Neural progenitor cell (in vitro differentiated cells): ENCODE measurements at regions not wholly inside any gene's neighbourhood (a gene's known extent, or its start where the extent isn't known, plus 50 kb on each side); places are given as distances from the start of the nearest gene placed in this dataset.

Experiments
- DNase-seq: peaks from one replicate; pipeline ENCODE4 v3.0.0-alpha.2; 2016; ENCODE audit warnings: low spot score
- H2AFZ ChIP-seq: fragments of 200-600 bp; sonication (generic); replicated peaks from 2 replicates; pipeline ENCODE4 v1.6.1; 2016; ENCODE audit warnings: antibody characterized with exemption
- H3F3A ChIP-seq: fragments of 200-600 bp; sonication (generic); 2 replicates; pipeline ENCODE4 v1.6.1; 2016; ENCODE audit warnings: antibody characterized with exemption, low read depth
- H3K27ac ChIP-seq: fragments of 200-600 bp; sonication (generic); 2 replicates; pipeline ENCODE4 v1.5.1; 2016; ENCODE audit warnings: mild to moderate bottlenecking
- H3K27me3 ChIP-seq: fragments of 200-600 bp; sonication (generic); 2 replicates; pipeline ENCODE4 v1.6.1; 2016; ENCODE audit warnings: mild to moderate bottlenecking, moderate library complexity
- H3K36me3 ChIP-seq: fragments of 200-600 bp; sonication (generic); 2 replicates; pipeline ENCODE4 v1.5.1; 2016
- H3K4me1 ChIP-seq: fragments of 200-600 bp; sonication (generic); 2 replicates; pipeline ENCODE4 v1.6.1; 2016; ENCODE audit warnings: mixed run types
- H3K4me2 ChIP-seq: fragments of 200-600 bp; sonication (generic); 2 replicates; pipeline ENCODE4 v1.6.1; 2016
- H3K4me3 ChIP-seq: fragments of 200-600 bp; sonication (generic); 2 replicates; pipeline ENCODE4 v1.5.1; 2016
- H3K79me2 ChIP-seq: fragments of 200-600 bp; sonication (generic); 2 replicates; pipeline ENCODE4 v1.6.1; 2016; ENCODE audit warnings: low read depth
- H3K9ac ChIP-seq: fragments of 200-600 bp; sonication (generic); 2 replicates; pipeline ENCODE4 v1.6.1; 2016
- H3K9me3 ChIP-seq: fragments of 200-600 bp; sonication (generic); 2 replicates; pipeline ENCODE4 v1.5.1; 2016; ENCODE audit warnings: low read depth
- H4K20me1 ChIP-seq: fragments of 200-600 bp; sonication (generic); 2 replicates; pipeline ENCODE4 v1.6.1; 2016; ENCODE audit warnings: low read depth
- H3K27ac Mint-ChIP-seq: 3 replicates; pipeline ENCODE4 v1.8.0; 2021; ENCODE audit warnings: mixed read lengths
- H3K27me3 Mint-ChIP-seq: 2 replicates; pipeline ENCODE4 v1.8.0; 2022; ENCODE audit warnings: low read depth, mild to moderate bottlenecking, inconsistent platforms, moderate library complexity, mixed read lengths; ENCODE audit not compliant: insufficient read depth
- H3K36me3 Mint-ChIP-seq: 3 replicates; pipeline ENCODE4 v1.8.0; 2021; ENCODE audit warnings: mixed read lengths
- H3K4me1 Mint-ChIP-seq: 3 replicates; pipeline ENCODE4 v1.8.0; 2021; ENCODE audit warnings: mixed read lengths
- H3K4me3 Mint-ChIP-seq: 3 replicates; pipeline ENCODE4 v1.8.0; 2021; ENCODE audit warnings: mild to moderate bottlenecking, moderate library complexity, mixed read lengths
- H3K9me3 Mint-ChIP-seq: 3 replicates; pipeline ENCODE4 v1.8.0; 2020; ENCODE audit warnings: mixed read lengths
- CTCF ChIP-seq: fragments of 200-600 bp; sonication (generic); IDR thresholded peaks from 2 replicates; pipeline ENCODE4 v1.5.1; 2017; ENCODE audit warnings: antibody characterized with exemption, mild to moderate bottlenecking
- EZH2 ChIP-seq: fragments of 200-600 bp; sonication (generic); IDR thresholded peaks from 2 replicates; pipeline ENCODE4 v1.6.1; 2017; ENCODE audit warnings: antibody characterized with exemption, mild to moderate bottlenecking, moderate library complexity
- EZH2phosphoT487 ChIP-seq: fragments of 200-600 bp; sonication (generic); IDR thresholded peaks from 2 replicates; pipeline ENCODE4 v1.6.1; 2017; ENCODE audit warnings: antibody characterized with exemption

- Histone ChIP-seq H3K27ac (no peak overlapping the region), H3K9me3 (no peaks in the 10 kb centered on the region), H3F3A (no peaks in the 10 kb centered on the region), H3K36me3 (no peaks in the 10 kb centered on the region), H3K4me3 (no peak overlapping the region), H3K79me2 (no peaks in the 10 kb centered on the region), H3K27me3 (no peaks in the 10 kb centered on the region), H3K4me1 (no peaks in the 10 kb centered on the region), H2AFZ (no peak overlapping the region), H3K9ac (no peak overlapping the region), H4K20me1 (no peaks in the 10 kb centered on the region), H3K4me2 (no peak overlapping the region)
- Mint-ChIP-seq H3K27ac (no peak overlapping the region), H3K4me3 (no peak overlapping the region), H3K9me3 (no peaks in the 10 kb centered on the region), H3K4me1 (no peaks in the 10 kb centered on the region), H3K36me3 (no peaks in the 10 kb centered on the region), H3K27me3 (no peaks in the 10 kb centered on the region)
- no peak for TF ChIP-seq EZH2
- TF ChIP-seq CTCF = no peak
- TF ChIP-seq EZH2phosphoT487 = no peak
- no peak for DNase-seq
Observed at GRCh38 chr1:72489801-72490200, 207.5 kb upstream of the NEGR1 start.

- no peak overlapping the region for H3K4me3 ChIP-seq
- H3K9ac ChIP-seq = no peak overlapping the region
- H3K4me2 ChIP-seq = no peak overlapping the region
- Mint-ChIP-seq H3K36me3 (no peaks in the 10 kb centered on the region), H3K27ac (no peak overlapping the region), H3K4me1 (no peaks in the 10 kb centered on the region), H3K4me3 (no peak overlapping the region), H3K9me3 (no peaks in the 10 kb centered on the region), H3K27me3 (no peaks in the 10 kb centered on the region)
- H3K27me3 ChIP-seq = no peaks in the 10 kb centered on the region
- DNase-seq = no peak
- no peaks in the 10 kb centered on the region for H3K4me1 ChIP-seq
- H2AFZ ChIP-seq = no peak overlapping the region
- H3F3A ChIP-seq = no peaks in the 10 kb centered on the region
- no peaks in the 10 kb centered on the region for H3K36me3 ChIP-seq
- TF ChIP-seq EZH2 = no peak
- TF ChIP-seq CTCF = no peak
- no peak for TF ChIP-seq EZH2phosphoT487
- H3K9me3 ChIP-seq = no peaks in the 10 kb centered on the region
- H3K27ac ChIP-seq = no peak overlapping the region
- H3K79me2 ChIP-seq = no peaks in the 10 kb centered on the region
- no peaks in the 10 kb centered on the region for H4K20me1 ChIP-seq
Observed at GRCh38 chr1:72485801-72486200, 203.5 kb upstream of the NEGR1 start.

GRCh38 chr1:72483846-72484357 lies 201.6 kb upstream of the NEGR1 start:
- Histone ChIP-seq H3K4me1 (no peaks in the 10 kb centered on the region), H3K9me3 (no peaks in the 10 kb centered on the region), H3K4me3 (no peak overlapping the region), H4K20me1 (no peaks in the 10 kb centered on the region), H3F3A (no peaks in the 10 kb centered on the region), H3K36me3 (no peaks in the 10 kb centered on the region), H3K9ac (no peak overlapping the region), H3K27me3 (no peaks in the 10 kb centered on the region), H3K27ac (no peak overlapping the region), H3K4me2 (no peak overlapping the region), H3K79me2 (no peaks in the 10 kb centered on the region), H2AFZ (no peak overlapping the region)
- Mint-ChIP-seq H3K27me3 (no peaks in the 10 kb centered on the region), H3K4me3 (no peak overlapping the region), H3K9me3 (peaks cover 15% of the 10 kb centered on the region), H3K36me3 (peaks cover 2% of the 10 kb centered on the region), H3K4me1 (no peaks in the 10 kb centered on the region), H3K27ac (no peak overlapping the region)
- DNase-seq = no peak
- TF ChIP-seq EZH2phosphoT487 (no peak), CTCF (no peak), EZH2 (no peak)
